SK-N-SH (cell line): ENCODE measurements at regions not wholly inside any gene's neighbourhood (a gene's known extent, or its start where the extent isn't known, plus 50 kb on each side); places are given as distances from the start of the nearest gene placed in this dataset.
A peak's percentile ranks its signal among the peaks of the same experiment; 100 is the strongest.

Experiments used
- CTCF ChIA-PET: fragments of 300-600, 350-600 bp; formaldehyde crosslinking; extraction: SDS; loops from one replicate; lab custom pipeline; 2021; lab: Yijun Ruan, JAX
- POLR2A ChIA-PET: fragments of 350-600 bp; sonication (Branson Sonifier 250); formaldehyde crosslinking; extraction: SDS; loops from one replicate; lab custom pipeline; 2020; ENCODE audit warnings: antibody characterized with exemption, inconsistent platforms; lab: Yijun Ruan, JAX
- DNase-seq: peaks from one replicate; pipeline ENCODE4 v3.0.0; 2012
- H2AFZ ChIP-seq: fragments of 200-600 bp; sonication (generic); 2 replicates; pipeline ENCODE4 v1.8.1; 2016; ENCODE audit warnings: antibody characterized with exemption, mild to moderate bottlenecking, low read depth
- H3F3A ChIP-seq: fragments of 200-600 bp; sonication (generic); replicated peaks from 2 replicates; pipeline ENCODE3; 2016; ENCODE audit warnings: antibody characterized with exemption, mild to moderate bottlenecking; ENCODE audit not compliant: insufficient read depth
- H3K27ac ChIP-seq, 2 experiments: fragments of 200-500 bp in 1 of 2; fragments of 200-600 bp in 1 of 2; sonication (Bioruptor generic) in 1 of 2; sonication (generic), shearing (Covaris generic) in 1 of 2; 2 replicates each; pipeline versions ENCODE4 v1.5.1 to v1.6.1; 2014 to 2016; ENCODE audit warnings: low read depth in 2 of 2, inconsistent platforms in 1 of 2, low read length in 1 of 2, mild to moderate bottlenecking in 1 of 2, mixed read lengths in 1 of 2
- H3K27me3 ChIP-seq: fragments of 200-600 bp; sonication (generic), shearing (Covaris generic); 2 replicates; pipeline ENCODE4 v1.6.1; 2016; ENCODE audit warnings: mixed run types; ENCODE audit not compliant: insufficient read depth
- H3K36me3 ChIP-seq, 2 experiments: fragments of 200-500 bp in 1 of 2; fragments of 200-600 bp in 1 of 2; sonication (Bioruptor generic) in 1 of 2; sonication (generic) in 1 of 2; replicated peaks in 1 of 2; 2 replicates each; pipeline versions ENCODE3 to v1.5.1; 2014 to 2016; ENCODE audit warnings: low read length in 1 of 2, mild to moderate bottlenecking in 1 of 2; ENCODE audit not compliant: insufficient read depth in 2 of 2, control insufficient read depth in 1 of 2
- H3K4me1 ChIP-seq, 2 experiments: fragments of 200-500 bp in 1 of 2; fragments of 200-600 bp in 1 of 2; sonication (Bioruptor generic) in 1 of 2; sonication (generic), shearing (Covaris generic) in 1 of 2; 2 replicates each; pipeline versions ENCODE4 v1.5.1 to v1.6.1; 2014 to 2016; ENCODE audit warnings: low read depth in 1 of 2, low read length in 1 of 2, mixed run types in 1 of 2; ENCODE audit not compliant: insufficient read depth in 2 of 2, control insufficient read depth in 1 of 2
- H3K4me2 ChIP-seq: fragments of 200-600 bp; sonication (generic), shearing (Covaris generic); 2 replicates; pipeline ENCODE4 v1.6.1; 2017; ENCODE audit warnings: mixed run types
- H3K4me3 ChIP-seq, 2 experiments: fragments of 200-500 bp in 1 of 2; fragments of 200-600 bp in 1 of 2; sonication (Bioruptor generic) in 1 of 2; sonication (generic), shearing (Covaris generic) in 1 of 2; 2 replicates each; pipeline versions ENCODE4 v1.5.1 to v1.8.1; 2014 to 2016; ENCODE audit warnings: low read depth in 2 of 2, inconsistent platforms in 1 of 2, low read length in 1 of 2, mild to moderate bottlenecking in 1 of 2, mixed read lengths in 1 of 2, moderate library complexity in 1 of 2
- H3K79me2 ChIP-seq: fragments of 200-600 bp; sonication (generic); 2 replicates; pipeline ENCODE4 v1.8.1; 2017; ENCODE audit warnings: mild to moderate bottlenecking; ENCODE audit not compliant: insufficient read depth
- H3K9ac ChIP-seq: fragments of 200-600 bp; sonication (generic); 2 replicates; pipeline ENCODE4 v1.6.1; 2017; ENCODE audit warnings: mixed run types
- H3K9me2 ChIP-seq: fragments of 200-600 bp; sonication (generic); 2 replicates; pipeline ENCODE4 v1.6.1; 2017; ENCODE audit warnings: mixed run types
- H3K9me3 ChIP-seq: fragments of 200-600 bp; sonication (generic); 2 replicates; pipeline ENCODE4 v1.6.1; 2017; ENCODE audit warnings: mixed run types, mild to moderate bottlenecking, moderate library complexity
- H4K20me1 ChIP-seq: fragments of 200-600 bp; sonication (generic); 2 replicates; pipeline ENCODE4 v1.6.1; 2017; ENCODE audit warnings: mild to moderate bottlenecking, mixed run types; ENCODE audit not compliant: insufficient read depth
- CHD2 ChIP-seq: fragments of 150-350 bp; IDR thresholded peaks from 2 replicates; pipeline ENCODE4 v1.6.1; 2018; ENCODE audit warnings: low read length; ENCODE audit not compliant: partially characterized antibody
- CTCF ChIP-seq: fragments of 200-600 bp; sonication (generic); IDR thresholded peaks from 2 replicates; pipeline ENCODE4 v1.6.1; 2017; ENCODE audit warnings: antibody characterized with exemption, mild to moderate bottlenecking, moderate library complexity
- ELF1 ChIP-seq: IDR thresholded peaks from 2 replicates; pipeline ENCODE4 v1.4.0; 2012
- EP300 ChIP-seq, 2 experiments: IDR thresholded peaks; 2 replicates each; pipeline versions ENCODE4 v1.4.0 to v1.6.1; 2012; ENCODE audit warnings: borderline replicate concordance in 1 of 2, low read depth in 1 of 2, low read length in 1 of 2
- FOSL2 ChIP-seq: IDR thresholded peaks from 2 replicates; pipeline ENCODE4 v1.4.0; 2012; ENCODE audit warnings: low read depth, mild to moderate bottlenecking, moderate library complexity, borderline replicate concordance
- FOXM1 ChIP-seq: IDR thresholded peaks from 2 replicates; pipeline ENCODE4 v1.4.0; 2012; ENCODE audit warnings: low read depth, mild to moderate bottlenecking
- GABPA ChIP-seq: IDR thresholded peaks from 2 replicates; pipeline ENCODE4 v1.4.0; 2012; ENCODE audit warnings: low read depth, mild to moderate bottlenecking
- GATA2 ChIP-seq: sonication (generic); formaldehyde crosslinking; IDR thresholded peaks from 2 replicates; pipeline ENCODE4 v1.5.0; 2020; ENCODE audit warnings: mild to moderate bottlenecking, missing genetic modification reagents
- IRF3 ChIP-seq: fragments of 150-350 bp; IDR thresholded peaks from 2 replicates; pipeline ENCODE4 v1.6.1; 2016; ENCODE audit warnings: mild to moderate bottlenecking, low read depth, low read length
- JUND ChIP-seq: IDR thresholded peaks from 2 replicates; pipeline ENCODE4 v1.4.0; 2012
- MAX ChIP-seq: IDR thresholded peaks from 2 replicates; pipeline ENCODE4 v1.4.0; 2012; ENCODE audit warnings: low read depth
- MEF2A ChIP-seq: IDR thresholded peaks from 2 replicates; pipeline ENCODE4 v1.4.0; 2012; ENCODE audit warnings: low read depth, borderline replicate concordance
- NRF1 ChIP-seq: IDR thresholded peaks from 2 replicates; pipeline ENCODE4 v1.6.1; 2012; ENCODE audit warnings: low read depth, mild to moderate bottlenecking, low read length
- PBX3 ChIP-seq: IDR thresholded peaks from 2 replicates; pipeline ENCODE4; 2012
- RXRA ChIP-seq: IDR thresholded peaks from 2 replicates; pipeline ENCODE4 v1.4.0; 2012; ENCODE audit warnings: low read depth, mild to moderate bottlenecking, borderline replicate concordance
- SIN3A ChIP-seq: IDR thresholded peaks from 2 replicates; pipeline ENCODE4 v1.6.1; 2012; ENCODE audit warnings: low read depth, mild to moderate bottlenecking, low read length, moderate library complexity, borderline replicate concordance
- TCF12 ChIP-seq: IDR thresholded peaks from 2 replicates; pipeline ENCODE4 v1.4.0; 2012
- USF1 ChIP-seq: IDR thresholded peaks from 2 replicates; pipeline ENCODE4 v1.4.0; 2012; ENCODE audit warnings: low read depth, borderline replicate concordance
- WGBS: methylation state at CpG from one replicate; pipeline ENCODE4 v1.1.6; 2017; ENCODE audit warnings: low lambda C conversion rate; 5-methylcytosine and 5-hydroxymethylcytosine counted together

- Histone ChIP-seq H3K27me3 (no peaks in the 10 kb centered on the region), H4K20me1 (no peaks in the 10 kb centered on the region), H3K4me2 (no peak overlapping the region), H3K79me2 (no peaks in the 10 kb centered on the region), H3K4me3 (no peak overlapping the region), H3K9me2 (no peaks in the 10 kb centered on the region), H3K9me3 (0 out of 2 replicates have a peak, but pooled peaks cover 5% of the 10 kb centered on the region), H3K36me3 (peaks cover 0 to 4% of the 10 kb centered on the region in 2 experiments), H3F3A (no peaks in the 10 kb centered on the region), H3K27ac (peak overlapping the region; percentile 6 to 68; a peak in 3 of 4 replicates), H2AFZ (peak overlapping the region; percentile 20; the same call in 1 of the 2 replicates), H3K9ac (no peak overlapping the region), H3K4me1 (peaks cover 0 to 5% of the 10 kb centered on the region in 2 experiments; a peak in 2 of 4 replicates)
- ChIA-PET CTCF (no interaction called here), POLR2A (no interaction called here)
- no peak for DNase-seq
- WGBS = 32% methylated on average over 3 of the region's 3 CpGs
- TF ChIP-seq MAX (no peak), MEF2A (peak; percentile 73; the same call in 1 of the 2 replicates), JUND (peak; percentile 42; the same call in 1 of the 2 replicates), TCF12 (peak; percentile 82), EP300 (IDR thresholded peaks at IDR 0.05; ENCODE audit: borderline replicate concordance in 1 of 2, low read depth in 1 of 2, low read length in 1 of 2) (peak in 1 of 2 experiments; percentile 32; a peak in 1 of 4 replicates), FOSL2 (peak; percentile 38; the same call in 1 of the 2 replicates), CHD2 (no peak), PBX3 (0 out of 2 replicates have a peak, but pooled peaks have one; percentile 20)
These were observed 273.6 kb downstream of the SHOX2 start for GRCh38 chr3:157832588-157832987.

- no peaks in the 10 kb centered on the region for H3K79me2 ChIP-seq
- no peak overlapping the region for H3K4me3 ChIP-seq
- peaks cover 0 to 5% of the 10 kb centered on the region in 2 experiments; a peak in 2 of 4 replicates for H3K4me1 ChIP-seq
- H3K4me2 ChIP-seq = no peak overlapping the region
- H2AFZ ChIP-seq = no peak overlapping the region
- H3K9me3 ChIP-seq = 0 out of 2 replicates have a peak, but pooled peaks cover 5% of the 10 kb centered on the region
- no peaks in the 10 kb centered on the region for H3F3A ChIP-seq
- no peak overlapping the region for H3K27ac ChIP-seq
- POLR2A ChIA-PET = no interaction called here
- CTCF ChIA-PET = interaction anchor here (1.7 kb wide), 1 partner anchor 10 kb away, joined by 6 read pairs; no protein-coding TSS in a partner anchor
- no peak for DNase-seq
- no peaks in the 10 kb centered on the region for H3K27me3 ChIP-seq
- TF ChIP-seq IRF3 = no peak
- no peak for TF ChIP-seq USF1
- TF ChIP-seq ELF1 = no peak
- no peak for TF ChIP-seq NRF1
- TF ChIP-seq FOXM1 = no peak
- no peak for TF ChIP-seq GATA2 (CRISPR knock-in tag)
- no peak for TF ChIP-seq RXRA
- no peak for TF ChIP-seq CTCF
- no peak for TF ChIP-seq PBX3
- TF ChIP-seq GABPA = no peak
- no peak for TF ChIP-seq JUND
- TF ChIP-seq SIN3A = no peak
- TF ChIP-seq, all 33 proteins: peak for 0
- Histone ChIP-seq H4K20me1 (no peaks in the 10 kb centered on the region), H3K9me2 (no peaks in the 10 kb centered on the region), H3K36me3 (peaks cover 0 to 4% of the 10 kb centered on the region in 2 experiments), H3K9ac (no peak overlapping the region)
- WGBS = 75% methylated on average over 7 of the region's 7 CpGs
These were observed 275.5 kb downstream of the SHOX2 start for GRCh38 chr3:157830556-157831236.
